A673 (cell line): ENCODE measurements at regions not wholly inside any gene's neighbourhood (a gene's known extent, or its start where the extent isn't known, plus 50 kb on each side); places are given as distances from the start of the nearest gene placed in this dataset.

Experiments
- BruUV-seq: library from RNA; stranded (reverse); fragments of 400-500 nt; replicated peaks from 2 replicates; lab custom pipeline; 2021; lab: Mats Ljungman, UMichigan
- CTCF ChIA-PET: fragments of 300-600 bp; sonication (Branson Sonifier 250); formaldehyde crosslinking; loops from one replicate; lab custom pipeline; 2022; ENCODE audit warnings: antibody characterized with exemption; lab: Charles Lee
- POLR2A ChIA-PET: fragments of 300-600 bp; sonication (Branson Sonifier 250); formaldehyde crosslinking; loops from one replicate; lab custom pipeline; 2022; ENCODE audit warnings: antibody characterized with exemption; ENCODE audit not compliant: low non-redundant PET; lab: Charles Lee
- DNase-seq: peaks from one replicate; pipeline ENCODE4 v3.0.0-alpha.2; 2015; ENCODE audit warnings: low spot score
- H3K27ac ChIP-seq: fragments of 200-600 bp; sonication (generic); 2 replicates; pipeline ENCODE4 v1.5.1; 2016; ENCODE audit warnings: mixed run types, low read depth, mild to moderate bottlenecking, mixed read lengths, antibody characterized with exemption, low read length; ENCODE audit not compliant: poor library complexity, severe bottlenecking
- H3K27me3 ChIP-seq: fragments of 200-600 bp; sonication (generic); replicated peaks from 2 replicates; pipeline ENCODE4 v1.6.1; 2017; ENCODE audit warnings: mixed run types, low read depth, mild to moderate bottlenecking, mixed read lengths, antibody characterized with exemption, low read length; ENCODE audit not compliant: insufficient read depth, poor library complexity
- H3K36me3 ChIP-seq: fragments of 200-600 bp; sonication (generic); 2 replicates; pipeline ENCODE4 v1.6.1; 2016; ENCODE audit warnings: mixed run types, mild to moderate bottlenecking, mixed read lengths, antibody characterized with exemption, low read length; ENCODE audit not compliant: insufficient read depth, poor library complexity, severe bottlenecking
- H3K4me1 ChIP-seq: fragments of 200-600 bp; sonication (generic); 2 replicates; pipeline ENCODE4 v1.6.1; 2017; ENCODE audit warnings: mixed run types, mild to moderate bottlenecking, mixed read lengths, antibody characterized with exemption, low read length; ENCODE audit not compliant: insufficient read depth, poor library complexity, severe bottlenecking
- H3K4me3 ChIP-seq: fragments of 200-600 bp; sonication (generic); 2 replicates; pipeline ENCODE4 v1.5.1; 2016; ENCODE audit warnings: low read depth, mixed run types, mild to moderate bottlenecking, mixed read lengths, low read length; ENCODE audit not compliant: poor library complexity, severe bottlenecking
- H3K9me3 ChIP-seq: fragments of 200-600 bp; sonication (generic); 2 replicates; pipeline ENCODE4 v1.6.1; 2016; ENCODE audit warnings: mixed run types, low read depth, mild to moderate bottlenecking, mixed read lengths, antibody characterized with exemption, low read length; ENCODE audit not compliant: poor library complexity, severe bottlenecking
- CTCF ChIP-seq: fragments of 300-800, 200-600 bp; sonication (generic); conservative IDR thresholded peaks from 2 replicates; pipeline ENCODE4 v1.5.1; 2017; ENCODE audit warnings: low read depth, mild to moderate bottlenecking, antibody characterized with exemption, low read length, moderate library complexity, mixed read lengths
- EZH2 ChIP-seq: fragments of 200-600 bp; sonication (generic); IDR thresholded peaks from 2 replicates; pipeline ENCODE4 v1.6.1; 2017; ENCODE audit warnings: borderline replicate concordance, low read depth, mild to moderate bottlenecking, mixed read lengths, antibody characterized with exemption, low read length; ENCODE audit not compliant: poor library complexity, severe bottlenecking
- intact Hi-C: fragments of 100-400 bp; cut with micrococcal nuclease; formaldehyde crosslinking; loops from one replicate; pipeline ENCODE4 v1.10.0; 2022; ENCODE audit not compliant: unreplicated experiment

- no peaks in the 10 kb centered on the region for H3K27me3 ChIP-seq
- no peak for DNase-seq
- ChIA-PET CTCF (no interaction called here), POLR2A (no interaction called here)
- H3K36me3 ChIP-seq = no peaks in the 10 kb centered on the region
- no peak overlapping the region for H3K4me3 ChIP-seq
- H3K4me1 ChIP-seq = no peaks in the 10 kb centered on the region
- H3K9me3 ChIP-seq = no peaks in the 10 kb centered on the region
- intact Hi-C loops = no loop called here
- TF ChIP-seq CTCF (no peak), EZH2 (no peak)
- no TSS peak for BruUV-seq
- no peak overlapping the region for H3K27ac ChIP-seq
These were observed 143.6 kb downstream of the CD47 start for GRCh38 chr3:107947203-107947602.

GRCh38 chr3:107946700-107947099 is 144.1 kb downstream of the CD47 start:
- Histone ChIP-seq H3K9me3 (no peaks in the 10 kb centered on the region), H3K27ac (no peak overlapping the region), H3K4me3 (no peak overlapping the region), H3K27me3 (no peaks in the 10 kb centered on the region), H3K36me3 (no peaks in the 10 kb centered on the region), H3K4me1 (no peaks in the 10 kb centered on the region)
- POLR2A ChIA-PET = no interaction called here
- DNase-seq = no peak
- CTCF ChIA-PET = no interaction called here
- TF ChIP-seq CTCF = no peak
- no peak for TF ChIP-seq EZH2
- BruUV-seq = no TSS peak
- intact Hi-C loops = no loop called here

GRCh38 chr3:107945417-107946094 is 145.3 kb downstream of the CD47 start:
- Histone ChIP-seq H3K36me3 (no peaks in the 10 kb centered on the region), H3K9me3 (no peaks in the 10 kb centered on the region), H3K4me1 (no peaks in the 10 kb centered on the region), H3K27ac (no peak overlapping the region), H3K27me3 (no peaks in the 10 kb centered on the region), H3K4me3 (no peak overlapping the region)
- no peak for DNase-seq
- TF ChIP-seq CTCF (no peak), EZH2 (no peak)
- intact Hi-C loops = no loop called here
- ChIA-PET POLR2A (no interaction called here), CTCF (no interaction called here)
- no TSS peak for BruUV-seq
